ENCODE measurements at regions not wholly inside any gene's neighbourhood (a gene's known extent, or its start where the extent isn't known, plus 50 kb on each side); places are given as distances from the start of the nearest gene placed in this dataset.

DNA sequence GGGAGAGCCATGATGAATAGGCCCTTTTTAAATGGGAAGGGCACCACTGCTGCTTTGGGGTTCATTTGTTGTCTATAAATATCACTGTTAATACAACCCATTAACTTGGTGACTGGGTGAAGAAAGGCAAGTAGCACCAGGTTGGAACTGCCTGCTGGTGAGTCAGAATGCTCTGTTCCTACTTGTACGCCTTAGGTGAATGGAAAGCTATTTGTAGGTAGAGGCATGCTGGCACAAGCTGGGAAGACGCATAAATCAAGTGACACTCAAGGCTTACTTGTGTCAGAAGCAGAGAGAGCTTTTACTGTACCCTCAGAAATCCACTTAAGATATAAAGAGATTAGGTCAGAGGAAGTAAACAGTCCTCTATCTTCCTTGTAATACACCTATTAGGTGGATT lies 142.5 kb downstream of the TMX1 start:
- DNase-seq (ENCODE audit: low spot score) (no peak), ATAC-seq (ENCODE audit: low FRiP score) (no peak)
- TF ChIP-seq, protein P1, sequence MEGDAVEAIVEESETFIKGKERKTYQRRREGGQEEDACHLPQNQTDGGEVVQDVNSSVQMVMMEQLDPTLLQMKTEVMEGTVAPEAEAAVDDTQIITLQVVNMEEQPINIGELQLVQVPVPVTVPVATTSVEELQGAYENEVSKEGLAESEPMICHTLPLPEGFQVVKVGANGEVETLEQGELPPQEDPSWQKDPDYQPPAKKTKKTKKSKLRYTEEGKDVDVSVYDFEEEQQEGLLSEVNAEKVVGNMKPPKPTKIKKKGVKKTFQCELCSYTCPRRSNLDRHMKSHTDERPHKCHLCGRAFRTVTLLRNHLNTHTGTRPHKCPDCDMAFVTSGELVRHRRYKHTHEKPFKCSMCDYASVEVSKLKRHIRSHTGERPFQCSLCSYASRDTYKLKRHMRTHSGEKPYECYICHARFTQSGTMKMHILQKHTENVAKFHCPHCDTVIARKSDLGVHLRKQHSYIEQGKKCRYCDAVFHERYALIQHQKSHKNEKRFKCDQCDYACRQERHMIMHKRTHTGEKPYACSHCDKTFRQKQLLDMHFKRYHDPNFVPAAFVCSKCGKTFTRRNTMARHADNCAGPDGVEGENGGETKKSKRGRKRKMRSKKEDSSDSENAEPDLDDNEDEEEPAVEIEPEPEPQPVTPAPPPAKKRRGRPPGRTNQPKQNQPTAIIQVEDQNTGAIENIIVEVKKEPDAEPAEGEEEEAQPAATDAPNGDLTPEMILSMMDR (IDR thresholded peaks at IDR 0.05), result no peak

DNA sequence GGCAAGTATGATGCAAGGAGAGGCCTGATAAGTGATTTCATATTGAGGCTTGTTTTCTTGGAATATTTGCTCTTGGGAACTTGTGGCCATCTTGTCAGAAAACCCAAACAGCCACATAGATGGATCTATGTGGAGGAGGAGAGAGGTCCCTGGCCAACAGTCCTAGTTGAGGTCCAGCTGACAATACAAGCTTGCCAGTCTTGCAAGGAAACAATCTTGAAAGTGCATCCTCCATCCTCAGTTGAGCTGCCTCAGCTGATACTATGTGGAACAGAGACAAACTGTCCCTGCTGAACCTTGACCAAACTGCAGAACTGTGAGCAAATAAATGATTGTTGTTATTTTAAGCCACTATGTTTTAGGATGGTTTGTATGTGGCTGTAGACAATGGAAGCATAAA lies 146.4 kb downstream of the TMX1 start:
- TF ChIP-seq, protein P1 (IDR thresholded peaks at IDR 0.05), result no peak
- ATAC-seq (ENCODE audit: low FRiP score), result no peak
- DNase-seq (ENCODE audit: low spot score), result no peak

DNA sequence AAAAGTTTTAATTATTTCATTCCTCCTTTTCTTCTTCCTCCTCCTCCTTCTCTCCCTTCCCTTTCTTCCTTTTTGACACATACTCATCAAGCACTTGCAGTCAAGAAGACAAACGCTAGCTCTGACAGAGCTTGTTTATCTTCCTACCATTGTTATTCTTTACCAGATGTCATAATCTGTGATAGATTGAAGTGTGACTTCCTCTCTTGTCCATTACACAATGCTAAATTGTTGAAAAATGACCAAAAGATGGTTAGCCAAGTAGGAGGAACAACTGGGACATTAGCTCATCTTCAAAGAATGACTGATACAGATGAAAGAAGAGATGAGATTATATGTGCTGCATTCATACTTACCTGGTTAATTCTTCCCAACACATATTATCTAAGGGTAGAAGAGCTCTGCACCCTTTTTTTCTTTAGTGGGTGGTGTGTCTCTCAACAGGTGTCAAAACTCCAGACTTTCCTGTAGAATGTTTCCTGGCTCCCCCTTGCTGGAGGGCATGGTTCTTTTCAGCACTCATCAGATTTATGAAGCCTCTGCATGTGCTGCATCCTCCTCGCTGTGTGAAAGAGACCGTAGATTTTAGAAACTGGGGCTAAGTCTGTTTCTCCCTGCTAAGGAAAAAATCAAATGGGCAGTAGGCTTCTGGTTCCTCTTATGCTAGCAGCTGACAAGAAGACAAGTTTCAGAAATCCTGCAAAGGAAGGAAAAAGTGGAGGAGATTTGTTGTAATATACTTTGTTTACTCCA lies 147.1 kb downstream of the TMX1 start:
- ATAC-seq (ENCODE audit: low FRiP score), result no peak

DNA sequence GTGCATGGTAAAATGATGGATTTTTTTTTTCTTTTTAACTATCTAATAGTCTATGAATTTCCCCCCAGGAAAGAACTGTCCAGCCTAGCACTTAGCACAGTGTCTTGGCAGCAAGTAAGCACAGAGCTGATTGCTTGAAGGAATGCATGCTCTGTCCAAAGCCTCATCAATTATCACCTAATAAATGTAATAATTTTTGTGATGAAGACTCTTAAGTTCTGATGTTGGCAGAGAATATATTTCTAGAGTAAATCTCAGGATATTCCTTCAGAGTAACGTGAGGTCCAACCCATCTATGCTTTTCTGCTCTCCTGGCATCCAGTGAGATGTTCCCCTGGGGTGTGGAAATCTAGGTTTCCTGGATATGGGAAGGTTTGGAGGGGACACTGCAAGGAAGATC lies 152.4 kb downstream of the TMX1 start:
- DNase-seq (ENCODE audit: low spot score) (no peak), ATAC-seq (ENCODE audit: low FRiP score) (no peak)
- TF ChIP-seq, protein P1 (IDR thresholded peaks at IDR 0.05), result no peak

More for the DNA sequence above, 147.1 kb downstream of the TMX1 start:
- DNase-seq (ENCODE audit: low spot score), result no peak
- TF ChIP-seq, protein P1 (IDR thresholded peaks at IDR 0.05), result no peak

DNA sequence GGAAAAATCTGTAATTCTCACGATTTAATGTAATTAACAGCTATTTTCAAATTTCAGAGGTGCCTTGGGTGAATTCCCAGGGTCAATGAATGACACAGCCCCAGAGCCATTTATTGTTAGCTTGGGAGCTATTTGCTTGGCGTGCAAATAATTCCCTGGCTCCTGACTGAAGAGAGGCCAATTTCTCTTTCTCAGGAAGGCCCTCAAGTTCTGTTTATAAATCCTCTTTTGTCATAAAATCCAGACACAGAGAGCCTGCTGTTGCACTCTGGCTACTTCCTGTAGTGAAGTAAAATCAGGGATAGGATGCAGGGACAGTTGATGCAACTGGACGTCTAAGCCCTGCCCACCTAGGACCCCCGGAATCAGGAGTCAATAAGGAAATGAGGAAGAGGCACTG lies 154.3 kb downstream of the TMX1 start:
- DNase-seq (ENCODE audit: low spot score) (no peak), ATAC-seq (ENCODE audit: low FRiP score) (no peak)
- TF ChIP-seq, protein P1 (IDR thresholded peaks at IDR 0.05), result no peak

DNA sequence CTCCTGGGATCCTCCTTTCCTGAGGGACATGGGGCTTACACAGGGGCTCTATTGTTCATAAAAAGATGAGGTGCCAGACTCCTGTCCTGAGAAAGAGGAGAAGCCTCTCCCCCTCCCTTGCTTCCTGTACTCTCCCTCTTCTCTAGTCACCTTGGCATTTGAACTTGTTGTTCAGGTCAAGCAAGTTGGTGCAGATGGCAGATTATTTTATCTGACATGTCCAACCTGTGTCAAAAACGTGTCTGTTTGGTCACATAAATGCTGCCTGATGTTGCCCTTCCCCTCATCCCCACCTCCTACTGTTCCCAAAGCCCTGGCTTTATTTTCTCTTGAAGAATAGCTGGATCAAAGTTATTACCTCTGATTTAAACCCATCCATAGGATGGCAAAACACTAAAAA lies 154.8 kb downstream of the TMX1 start:
- TF ChIP-seq, protein P1 (IDR thresholded peaks at IDR 0.05), result no peak
- no peak for ATAC-seq (ENCODE audit: low FRiP score)
- no peak for DNase-seq (ENCODE audit: low spot score)

DNA sequence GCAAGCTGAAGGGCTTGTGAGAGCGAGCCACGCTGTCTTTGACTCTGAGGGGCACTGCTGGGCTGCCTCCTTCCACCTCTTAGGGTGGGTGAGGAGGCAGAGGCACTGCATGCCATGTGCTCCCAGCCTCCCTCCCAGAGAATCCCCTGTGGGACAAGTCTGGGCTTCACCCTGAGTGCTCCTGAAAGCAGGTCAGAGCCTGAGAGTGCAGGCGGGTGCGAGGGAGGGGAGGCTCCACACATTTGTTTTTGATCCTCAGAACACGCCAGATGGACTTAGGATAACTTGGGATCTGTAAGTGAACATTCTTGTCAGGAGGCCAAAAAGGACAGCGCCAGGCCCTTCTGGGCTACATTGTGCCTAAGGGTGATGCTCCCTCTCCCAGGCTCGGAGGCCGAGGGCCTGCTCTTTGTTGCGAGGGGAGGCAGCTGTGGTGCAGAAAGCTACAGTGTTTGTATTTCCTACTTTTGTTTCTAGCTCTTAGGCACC lies 155.4 kb downstream of the TMX1 start:
- TF ChIP-seq, protein P1 (IDR thresholded peaks at IDR 0.05), result no peak
- no peak for DNase-seq (ENCODE audit: low spot score)
- ATAC-seq (ENCODE audit: low FRiP score), result no peak

Data from omental fat pad (tissue), 3 donors.